ENCODE measurements at regions not wholly inside any gene's neighbourhood (a gene's known extent, or its start where the extent isn't known, plus 50 kb on each side); places are given as distances from the start of the nearest gene placed in this dataset.

GRCh38 chr4:124017185-124017785, 620.7 kb downstream of the SPRY1 start:
- H3K27me3 Mint-ChIP-seq, result peaks cover 4% of the 10 kb centered on the region

DNA sequence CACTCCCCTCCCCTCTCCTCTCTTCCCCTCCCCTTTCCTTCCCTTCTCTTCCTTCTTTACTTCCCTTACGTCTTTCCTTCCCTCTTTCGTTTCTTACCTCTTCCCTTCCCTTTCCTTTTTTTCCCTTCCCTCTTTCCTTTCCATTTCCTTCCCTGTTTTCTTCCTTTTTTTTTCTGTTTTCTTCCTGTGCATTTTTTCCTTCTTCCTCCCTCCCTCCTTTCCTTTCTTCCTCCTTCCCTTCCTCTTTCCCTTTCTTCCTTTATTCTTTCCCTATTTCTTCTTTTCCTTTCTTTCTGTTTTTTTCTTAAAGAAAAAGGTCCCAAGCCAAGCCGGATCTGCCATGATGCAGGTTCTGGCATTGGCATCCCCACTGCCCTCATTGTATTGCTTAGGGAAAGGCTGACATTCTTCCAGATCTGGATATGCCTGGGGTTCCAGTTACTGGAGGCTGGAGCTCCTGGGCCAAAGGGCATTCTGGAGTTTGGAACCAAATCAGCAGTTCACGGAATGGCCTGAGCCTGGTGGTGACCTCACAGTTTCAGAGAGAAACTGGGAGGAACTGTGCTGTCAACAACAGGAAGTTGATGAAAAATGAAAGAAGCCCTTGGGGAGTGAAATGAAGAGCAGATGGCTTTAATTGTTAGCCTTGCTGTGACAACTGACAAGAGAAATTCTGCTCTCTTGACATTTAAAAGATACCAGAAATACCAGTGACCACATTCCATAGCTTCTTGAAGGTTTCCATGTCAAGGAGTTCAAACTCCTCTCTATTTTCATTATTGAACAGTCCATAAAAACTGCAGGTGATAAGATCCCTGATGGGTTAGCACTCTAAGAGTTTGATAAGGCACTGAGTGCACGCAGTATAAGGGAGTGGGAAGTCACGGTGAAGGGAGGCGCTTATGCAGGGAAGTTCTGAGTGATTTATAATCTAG, 622.1 kb downstream of the SPRY1 start:
- no peak overlapping the region for H3K4me3 Mint-ChIP-seq

More at GRCh38 chr4:124017185-124017785, 620.7 kb downstream of the SPRY1 start:
- Mint-ChIP-seq H3K27ac (no peak overlapping the region), H3K36me3 (no peaks in the 10 kb centered on the region), H3K4me1 (ENCODE audit: low read depth) (no peaks in the 10 kb centered on the region), H3K9me3 (ENCODE audit: low read depth) (no peaks in the 10 kb centered on the region), H3K4me3 (no peak overlapping the region)

DNA sequence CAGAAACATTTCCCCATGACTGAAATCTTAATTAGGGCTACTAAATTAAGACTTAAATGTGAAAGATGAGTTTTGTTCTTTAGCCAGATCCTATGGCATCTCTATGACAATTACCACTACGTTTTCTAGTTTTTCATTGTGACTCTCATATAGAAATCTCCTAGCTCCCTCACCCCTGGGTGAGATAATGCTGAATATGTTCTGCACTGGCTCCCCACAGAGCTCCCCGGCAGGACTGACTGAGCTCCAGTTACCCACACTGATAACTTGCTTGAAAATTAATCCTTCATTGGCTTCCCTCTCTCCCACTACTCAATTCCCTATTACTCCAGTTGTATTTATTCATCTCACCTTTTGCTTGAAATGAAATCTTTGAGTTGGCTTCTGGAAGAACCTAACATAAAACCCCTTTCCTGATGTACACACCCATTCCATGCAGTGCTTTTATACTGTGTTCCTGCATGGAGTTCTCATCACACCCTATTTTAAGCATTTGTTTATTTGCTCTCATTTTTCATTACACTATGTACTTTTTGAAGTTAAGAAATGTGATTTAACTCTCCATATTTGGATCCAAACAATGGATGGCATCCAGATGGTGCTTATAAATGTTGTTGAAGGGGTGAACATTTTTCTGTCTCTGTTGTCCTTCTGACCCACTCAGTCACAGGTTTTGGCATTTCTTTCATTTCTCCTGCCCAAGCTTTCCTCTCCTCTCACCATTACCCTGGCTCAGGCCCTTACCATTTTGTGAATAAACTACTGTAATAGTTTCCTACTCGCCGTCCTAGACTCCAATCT, 623.4 kb downstream of the SPRY1 start:
- H3K36me3 Mint-ChIP-seq, result no peaks in the 10 kb centered on the region
- H3K4me3 Mint-ChIP-seq, result no peak overlapping the region
- H3K27ac Mint-ChIP-seq, result no peak overlapping the region
- H3K9me3 Mint-ChIP-seq (ENCODE audit: low read depth), result no peaks in the 10 kb centered on the region
- H3K4me1 Mint-ChIP-seq (ENCODE audit: low read depth), result no peaks in the 10 kb centered on the region
- H3K27me3 Mint-ChIP-seq, result peaks cover 4% of the 10 kb centered on the region

More for the DNA sequence above, 622.1 kb downstream of the SPRY1 start:
- Mint-ChIP-seq H3K27ac (no peak overlapping the region), H3K4me1 (ENCODE audit: low read depth) (no peaks in the 10 kb centered on the region), H3K9me3 (ENCODE audit: low read depth) (no peaks in the 10 kb centered on the region), H3K36me3 (no peaks in the 10 kb centered on the region), H3K27me3 (peaks cover 4% of the 10 kb centered on the region)

- H3K9me3 Mint-ChIP-seq (ENCODE audit: low read depth), result no peaks in the 10 kb centered on the region
- no peaks in the 10 kb centered on the region for H3K36me3 Mint-ChIP-seq
- no peak overlapping the region for H3K4me3 Mint-ChIP-seq
- H3K27ac Mint-ChIP-seq, result no peak overlapping the region
- no peaks in the 10 kb centered on the region for H3K4me1 Mint-ChIP-seq (ENCODE audit: low read depth)
- peaks cover 1% of the 10 kb centered on the region for H3K27me3 Mint-ChIP-seq
Observed at GRCh38 chr4:124025000-124025399, 628.4 kb downstream of the SPRY1 start.

DNA sequence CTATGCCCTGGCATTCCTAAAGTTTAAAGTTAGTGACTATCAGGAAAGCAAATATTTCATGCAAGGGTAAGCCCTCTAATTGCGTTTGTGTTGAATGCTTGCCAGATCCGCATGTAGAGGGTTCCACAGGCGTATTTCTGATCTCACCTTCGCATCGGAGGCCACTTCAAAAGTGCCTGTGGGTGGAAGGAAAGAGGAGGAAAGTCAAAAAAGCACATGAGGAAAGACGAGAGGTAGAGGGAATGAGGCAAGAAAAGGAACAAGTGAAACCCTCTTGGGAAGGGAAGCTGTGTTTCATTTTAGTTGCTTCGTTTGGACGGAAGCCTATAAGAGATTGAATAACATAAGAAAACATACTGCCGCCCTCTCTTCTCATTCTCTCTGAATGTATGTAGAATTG, 628.8 kb downstream of the SPRY1 start:
- Mint-ChIP-seq H3K4me3 (no peak overlapping the region), H3K4me1 (ENCODE audit: low read depth) (no peaks in the 10 kb centered on the region), H3K27me3 (no peaks in the 10 kb centered on the region), H3K27ac (no peak overlapping the region), H3K9me3 (ENCODE audit: low read depth) (no peaks in the 10 kb centered on the region), H3K36me3 (no peaks in the 10 kb centered on the region)

GRCh38 chr4:124028182-124028581, 631.6 kb downstream of the SPRY1 start:
- H3K36me3 Mint-ChIP-seq, result no peaks in the 10 kb centered on the region
- no peaks in the 10 kb centered on the region for H3K4me1 Mint-ChIP-seq (ENCODE audit: low read depth)
- H3K27me3 Mint-ChIP-seq, result no peaks in the 10 kb centered on the region
- H3K27ac Mint-ChIP-seq, result no peak overlapping the region
- no peak overlapping the region for H3K4me3 Mint-ChIP-seq
- H3K9me3 Mint-ChIP-seq (ENCODE audit: low read depth), result no peaks in the 10 kb centered on the region

GRCh38 chr4:124030147-124030546, 633.6 kb downstream of the SPRY1 start:
- Mint-ChIP-seq H3K9me3 (ENCODE audit: low read depth) (no peaks in the 10 kb centered on the region), H3K36me3 (no peaks in the 10 kb centered on the region), H3K4me3 (no peak overlapping the region), H3K4me1 (ENCODE audit: low read depth) (no peaks in the 10 kb centered on the region), H3K27me3 (no peaks in the 10 kb centered on the region), H3K27ac (no peak overlapping the region)

- Mint-ChIP-seq H3K27me3 (no peaks in the 10 kb centered on the region), H3K27ac (no peak overlapping the region), H3K9me3 (ENCODE audit: low read depth) (no peaks in the 10 kb centered on the region), H3K36me3 (no peaks in the 10 kb centered on the region), H3K4me3 (no peak overlapping the region), H3K4me1 (ENCODE audit: low read depth) (no peaks in the 10 kb centered on the region)
Observed at GRCh38 chr4:124032035-124032434, 635.4 kb downstream of the SPRY1 start.

DNA sequence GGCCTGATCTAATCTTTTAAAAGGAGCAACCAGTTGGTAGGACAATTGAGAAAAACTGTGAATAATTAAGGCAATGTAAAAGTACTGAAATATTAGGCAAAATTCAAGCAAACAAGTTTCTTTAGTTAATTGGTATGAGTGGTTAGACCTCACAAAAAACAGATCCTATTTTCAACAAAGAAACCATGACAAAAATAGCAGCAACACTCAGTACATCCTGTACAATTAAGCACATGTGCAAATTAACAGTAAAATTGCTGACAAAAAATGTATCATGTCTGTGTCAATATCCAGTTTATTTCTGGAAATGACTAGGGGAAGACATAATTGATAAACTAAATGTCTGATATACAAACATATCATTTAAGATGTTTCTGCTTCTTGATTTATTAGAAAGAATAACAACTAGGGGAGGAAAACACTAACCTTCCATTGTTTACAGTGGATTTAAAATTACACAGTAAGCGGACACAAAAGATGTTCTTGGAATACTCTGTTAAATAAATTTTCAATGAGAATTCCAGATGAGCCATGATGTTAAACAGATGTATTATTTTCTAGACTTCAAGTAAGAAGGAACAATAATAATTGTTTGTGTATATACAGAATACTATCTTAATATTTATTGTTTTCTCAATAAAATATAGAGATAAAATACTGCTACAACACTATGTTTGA, 638.9 kb downstream of the SPRY1 start:
- H3K4me3 Mint-ChIP-seq, result no peak overlapping the region
- H3K27ac Mint-ChIP-seq, result no peak overlapping the region
- H3K9me3 Mint-ChIP-seq (ENCODE audit: low read depth), result peaks cover 3% of the 10 kb centered on the region
- no peaks in the 10 kb centered on the region for H3K27me3 Mint-ChIP-seq
- H3K36me3 Mint-ChIP-seq, result no peaks in the 10 kb centered on the region
- no peaks in the 10 kb centered on the region for H3K4me1 Mint-ChIP-seq (ENCODE audit: low read depth)

DNA sequence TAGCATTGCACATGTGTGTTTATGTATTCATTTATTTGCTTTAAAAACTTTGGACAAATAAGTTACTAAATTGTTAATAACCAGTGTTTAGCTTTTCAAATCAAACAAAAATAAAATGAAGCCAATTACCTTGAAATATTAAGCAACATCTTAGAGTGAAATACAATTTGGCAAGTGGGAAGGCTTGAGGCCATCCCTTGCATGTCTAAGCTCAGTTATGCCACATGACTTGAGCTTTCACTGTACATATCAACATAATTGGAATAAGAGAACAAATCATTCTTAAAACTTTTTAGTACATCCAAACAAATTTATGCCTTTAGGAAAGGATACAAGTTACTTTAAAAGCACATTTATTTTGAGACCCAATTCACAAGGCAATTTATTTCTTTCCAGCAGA, 640.6 kb downstream of the SPRY1 start:
- no peaks in the 10 kb centered on the region for H3K27me3 Mint-ChIP-seq
- no peaks in the 10 kb centered on the region for H3K36me3 Mint-ChIP-seq
- peaks cover 3% of the 10 kb centered on the region for H3K9me3 Mint-ChIP-seq (ENCODE audit: low read depth)
- no peaks in the 10 kb centered on the region for H3K4me1 Mint-ChIP-seq (ENCODE audit: low read depth)
- H3K27ac Mint-ChIP-seq, result no peak overlapping the region
- H3K4me3 Mint-ChIP-seq, result no peak overlapping the region

DNA sequence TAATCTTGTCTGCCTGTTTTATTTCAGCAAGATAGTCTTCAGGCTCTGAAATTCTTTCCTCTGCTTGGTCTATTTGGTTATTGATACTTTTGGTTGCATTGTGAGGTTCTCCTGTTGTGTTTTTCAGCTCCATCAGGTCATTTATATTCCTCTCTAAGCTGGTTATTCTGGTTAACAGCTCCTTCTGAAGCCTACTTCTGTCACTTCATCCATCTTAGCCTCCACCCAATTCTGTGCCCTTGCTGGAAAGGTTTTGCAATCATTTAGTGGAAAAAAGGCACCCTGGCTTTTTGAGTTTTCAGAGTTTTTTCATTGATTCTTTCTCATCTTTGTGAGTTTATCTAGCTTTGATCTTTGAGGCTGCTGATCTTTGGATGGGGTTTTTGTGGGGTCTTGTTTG, 647.7 kb downstream of the SPRY1 start:
- Mint-ChIP-seq H3K4me1 (ENCODE audit: low read depth) (no peaks in the 10 kb centered on the region), H3K27me3 (peaks cover 1% of the 10 kb centered on the region), H3K9me3 (ENCODE audit: low read depth) (peaks cover 3% of the 10 kb centered on the region), H3K36me3 (no peaks in the 10 kb centered on the region), H3K4me3 (no peak overlapping the region), H3K27ac (no peak overlapping the region)

- peaks cover under 1% of the 10 kb centered on the region for H3K9me3 Mint-ChIP-seq (ENCODE audit: low read depth)
- H3K36me3 Mint-ChIP-seq, result no peaks in the 10 kb centered on the region
- no peaks in the 10 kb centered on the region for H3K4me1 Mint-ChIP-seq (ENCODE audit: low read depth)
- peaks cover 1% of the 10 kb centered on the region for H3K27me3 Mint-ChIP-seq
- H3K4me3 Mint-ChIP-seq, result no peak overlapping the region
- no peak overlapping the region for H3K27ac Mint-ChIP-seq
Observed at GRCh38 chr4:124044867-124045266, 648.3 kb downstream of the SPRY1 start.

DNA sequence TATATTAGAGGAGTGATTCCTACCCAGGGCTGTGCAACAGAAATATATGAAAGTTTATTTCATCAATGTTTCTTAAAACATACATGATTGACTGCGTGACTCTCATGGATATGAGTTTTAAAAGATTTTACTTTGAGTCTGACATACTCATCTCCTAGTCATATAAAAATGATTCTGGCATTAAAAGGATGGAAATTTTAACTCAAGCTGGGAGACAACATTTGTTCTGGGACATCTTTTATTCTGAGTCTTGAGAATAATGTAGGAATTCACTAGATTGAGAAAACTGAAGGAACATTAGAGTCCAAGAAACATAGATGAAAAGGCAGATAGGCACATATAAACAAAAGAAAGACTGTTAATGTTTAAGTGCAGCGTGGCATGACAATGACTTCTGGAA, 649.6 kb downstream of the SPRY1 start:
- Mint-ChIP-seq H3K27me3 (peaks cover 1% of the 10 kb centered on the region), H3K4me3 (no peak overlapping the region), H3K36me3 (no peaks in the 10 kb centered on the region), H3K4me1 (ENCODE audit: low read depth) (no peaks in the 10 kb centered on the region), H3K9me3 (ENCODE audit: low read depth) (no peaks in the 10 kb centered on the region), H3K27ac (no peak overlapping the region)

- H3K9me3 Mint-ChIP-seq (ENCODE audit: low read depth), result no peaks in the 10 kb centered on the region
- H3K27ac Mint-ChIP-seq, result no peak overlapping the region
- no peak overlapping the region for H3K4me3 Mint-ChIP-seq
- no peaks in the 10 kb centered on the region for H3K36me3 Mint-ChIP-seq
- no peaks in the 10 kb centered on the region for H3K4me1 Mint-ChIP-seq (ENCODE audit: low read depth)
- H3K27me3 Mint-ChIP-seq, result no peaks in the 10 kb centered on the region
Observed at GRCh38 chr4:124053872-124054538, 657.4 kb downstream of the SPRY1 start.

Measured in activated naive CD8-positive, alpha-beta T cell (primary cell).